ENCODE measurements at regions not wholly inside any gene's neighbourhood (a gene's known extent, or its start where the extent isn't known, plus 50 kb on each side); places are given as distances from the start of the nearest gene placed in this dataset.
"Not testable (repeated sequence)": the region's sequence is repeated elsewhere in the genome, so short reads cannot be mapped to it uniquely, and the experiment has no call there.

DNA sequence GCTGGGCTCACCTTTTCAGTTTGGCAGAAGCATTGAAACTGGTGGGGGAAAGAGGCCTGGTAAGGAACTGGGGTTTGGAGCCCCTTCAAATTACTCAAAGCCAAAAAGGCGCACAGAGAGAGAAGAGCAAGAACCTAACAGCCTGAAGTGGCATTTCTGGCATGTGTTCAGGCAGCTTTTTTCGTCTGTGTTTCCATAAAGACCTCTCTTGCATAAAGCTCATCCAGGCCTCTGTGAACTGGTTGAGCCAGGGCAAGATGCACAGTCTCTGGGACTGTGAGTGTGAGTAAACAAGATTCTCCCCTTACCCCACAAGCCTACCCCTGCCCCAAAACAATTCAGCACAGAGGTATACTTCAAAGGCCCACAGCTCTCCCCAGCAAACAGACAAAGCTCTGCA is 167.8 kb downstream of the QRSL1 start:
- DNase-seq, result no peak

DNA sequence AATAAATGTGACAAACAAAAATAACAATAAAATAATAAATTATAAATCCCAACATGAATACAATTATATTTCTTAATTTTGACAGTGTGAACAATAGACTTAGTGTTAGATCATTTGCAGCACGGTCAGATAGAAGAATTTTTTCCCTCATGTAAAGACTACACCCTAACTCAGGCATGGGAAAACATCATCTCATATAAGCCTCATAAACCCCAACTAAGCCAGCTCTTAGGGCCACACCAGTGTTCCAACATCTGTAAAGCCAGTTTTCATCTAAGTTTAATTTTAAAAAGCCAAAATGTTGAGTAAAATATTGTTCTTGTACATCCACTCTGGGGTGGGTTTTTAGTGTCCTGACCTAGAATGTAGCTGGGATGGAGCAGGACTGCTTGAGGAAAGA is 167.4 kb downstream of the QRSL1 start:
- DNase-seq, result no peak

DNA sequence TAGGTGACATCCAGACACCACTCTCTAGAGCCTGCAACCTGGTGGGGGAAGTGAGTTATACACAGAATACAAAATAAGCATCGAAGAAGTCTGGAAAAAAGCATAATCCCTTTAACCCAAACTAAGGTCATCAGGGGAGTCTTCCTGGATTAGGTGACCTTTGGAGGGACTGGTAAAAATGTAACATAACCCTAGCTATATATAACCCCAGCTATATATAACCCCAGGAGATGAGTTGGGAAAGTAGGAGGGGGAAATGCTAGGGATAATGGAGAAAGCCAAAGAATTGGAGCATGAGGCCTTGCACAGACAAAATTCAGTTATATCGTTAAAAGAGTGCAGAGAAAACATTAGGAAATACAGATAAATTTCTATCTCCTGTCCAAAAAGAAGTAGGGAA is 164.8 kb downstream of the QRSL1 start:
- DNase-seq, result no peak

DNA sequence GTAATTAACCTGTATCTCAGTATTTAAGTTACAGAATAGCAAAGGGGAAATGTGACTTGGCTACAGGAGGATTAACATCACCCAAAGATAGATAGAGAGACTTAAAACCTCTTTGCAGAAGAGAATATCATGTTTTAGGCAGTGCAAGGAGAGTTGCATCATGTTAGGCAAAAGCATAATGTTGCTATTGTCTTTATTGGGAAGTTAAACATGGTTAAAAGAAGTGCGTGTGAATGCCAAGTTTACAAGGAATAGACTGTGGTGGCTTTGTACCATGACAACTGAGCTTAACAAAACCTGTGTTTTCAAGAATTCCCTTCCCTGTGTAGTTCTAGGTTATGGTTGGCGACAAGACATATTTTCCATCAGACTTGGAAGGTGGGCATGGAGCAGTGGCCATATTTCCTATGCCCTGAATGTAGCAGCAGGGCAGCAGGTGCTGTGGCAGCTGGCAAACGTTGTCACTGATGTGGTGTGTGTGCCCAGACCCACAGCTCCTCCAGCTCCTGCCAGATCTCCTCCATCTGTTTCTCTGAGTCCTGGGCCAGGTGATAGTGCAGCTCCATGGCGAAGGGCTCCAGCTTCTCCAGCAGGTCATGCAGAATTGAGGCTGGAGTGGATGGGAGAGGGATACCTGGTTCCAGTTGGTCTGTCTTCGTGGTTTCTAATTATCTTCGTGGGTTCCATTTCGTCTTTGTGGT is 163.3 kb downstream of the QRSL1 start:
- DNase-seq, result no peak

DNA sequence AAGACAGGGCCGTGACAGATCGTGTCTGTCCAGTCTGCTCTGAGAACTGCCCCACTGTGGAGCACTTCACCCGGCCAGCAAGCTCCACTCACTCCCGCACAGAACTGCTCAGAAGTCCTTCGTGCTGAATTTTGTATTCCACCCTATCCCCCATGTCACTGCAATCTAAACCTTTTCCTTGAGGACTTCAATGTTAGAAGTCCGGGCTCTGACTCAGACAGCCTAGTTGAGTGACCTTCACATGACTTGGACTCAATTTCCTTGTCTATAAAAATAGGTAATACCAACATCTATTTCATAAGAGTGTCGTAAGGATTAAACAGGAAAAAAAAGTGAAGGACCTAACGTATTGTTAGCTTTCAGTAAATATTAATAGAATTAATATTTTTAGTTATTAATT is 161.6 kb downstream of the QRSL1 start:
- DNase-seq, result no peak

DNA sequence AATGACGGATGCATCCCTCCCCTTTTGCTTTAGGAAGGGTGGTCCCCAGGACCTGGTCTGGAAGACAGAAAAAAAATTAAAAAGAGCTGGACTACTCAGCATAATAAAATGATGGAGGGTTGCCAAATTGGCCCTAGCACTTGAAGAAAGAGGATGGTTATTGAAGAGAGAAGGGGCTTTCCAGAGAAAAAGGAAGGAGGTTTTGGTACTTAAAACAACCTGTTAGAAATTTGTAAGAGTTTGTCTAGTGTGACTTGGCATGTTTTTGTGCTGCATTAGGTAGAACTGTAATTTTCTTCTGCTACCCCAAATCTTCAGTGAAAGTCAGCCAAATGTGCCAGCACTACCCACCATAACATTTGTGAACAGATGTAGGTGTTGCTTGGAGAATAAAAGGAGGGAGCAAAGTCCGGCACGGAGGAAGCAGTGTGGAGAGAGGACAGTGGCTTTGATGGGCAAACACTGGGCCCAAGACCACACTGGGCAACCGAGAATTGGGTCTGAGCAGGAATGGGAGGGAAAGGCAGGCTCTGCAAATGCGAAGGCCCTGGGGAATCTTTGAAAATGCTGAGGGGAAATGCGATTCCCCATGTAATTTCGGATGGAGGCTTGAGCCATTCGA is 160.9 kb downstream of the QRSL1 start:
- DNase-seq, result no peak

DNA sequence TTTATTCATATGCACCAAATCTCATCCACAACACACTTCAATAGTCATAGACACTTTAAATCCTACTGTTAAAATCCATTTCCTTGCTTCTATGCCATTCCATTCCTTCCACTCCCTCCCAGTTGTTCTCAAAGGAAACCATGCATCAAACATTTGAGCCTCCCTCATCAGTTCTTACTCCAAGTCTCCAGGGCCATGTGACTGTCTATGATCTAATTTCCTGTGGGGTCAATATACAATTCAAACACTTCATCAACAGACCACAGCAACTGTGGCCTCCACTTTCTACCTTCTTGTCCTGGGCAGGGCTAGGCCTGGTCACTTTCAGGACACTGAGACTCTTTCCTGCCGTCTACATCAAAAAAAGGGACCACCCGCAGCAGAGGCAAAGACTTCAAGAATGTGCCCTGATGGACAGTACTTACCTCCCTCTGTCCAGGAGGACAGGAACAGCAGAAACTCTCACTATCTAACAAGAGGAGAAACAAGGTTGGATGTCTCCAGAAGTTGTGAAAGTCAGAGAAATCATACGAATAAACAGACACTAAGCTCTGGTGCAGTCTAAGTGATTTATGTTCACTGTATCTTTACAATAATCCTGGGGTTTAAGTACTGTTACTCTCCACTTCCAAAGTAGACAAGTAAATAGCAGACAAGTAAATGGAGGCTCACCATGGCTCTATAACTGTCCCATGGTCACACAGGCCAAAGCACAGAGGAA is 160.2 kb downstream of the QRSL1 start:
- DNase-seq, result no peak

DNA sequence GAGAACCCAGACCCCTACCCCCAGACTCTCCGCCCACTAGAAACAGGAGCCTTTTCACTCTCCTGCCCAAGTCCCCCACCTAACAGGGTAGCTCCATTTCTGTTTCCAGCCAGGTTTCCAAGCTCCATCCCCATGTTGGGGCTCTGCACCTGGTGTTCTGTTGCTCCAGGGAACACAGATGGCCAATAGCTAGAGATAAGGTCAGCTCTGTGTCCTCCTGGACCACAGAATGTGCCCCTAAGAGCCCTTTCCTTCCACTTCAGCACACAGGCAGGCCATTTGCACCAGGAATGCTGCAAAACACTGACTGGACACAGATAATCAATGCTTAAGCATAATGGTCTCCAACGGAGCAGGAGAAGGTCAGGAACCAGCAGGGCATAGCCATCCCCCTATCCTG is 159.4 kb downstream of the QRSL1 start:
- DNase-seq, result no peak

DNA sequence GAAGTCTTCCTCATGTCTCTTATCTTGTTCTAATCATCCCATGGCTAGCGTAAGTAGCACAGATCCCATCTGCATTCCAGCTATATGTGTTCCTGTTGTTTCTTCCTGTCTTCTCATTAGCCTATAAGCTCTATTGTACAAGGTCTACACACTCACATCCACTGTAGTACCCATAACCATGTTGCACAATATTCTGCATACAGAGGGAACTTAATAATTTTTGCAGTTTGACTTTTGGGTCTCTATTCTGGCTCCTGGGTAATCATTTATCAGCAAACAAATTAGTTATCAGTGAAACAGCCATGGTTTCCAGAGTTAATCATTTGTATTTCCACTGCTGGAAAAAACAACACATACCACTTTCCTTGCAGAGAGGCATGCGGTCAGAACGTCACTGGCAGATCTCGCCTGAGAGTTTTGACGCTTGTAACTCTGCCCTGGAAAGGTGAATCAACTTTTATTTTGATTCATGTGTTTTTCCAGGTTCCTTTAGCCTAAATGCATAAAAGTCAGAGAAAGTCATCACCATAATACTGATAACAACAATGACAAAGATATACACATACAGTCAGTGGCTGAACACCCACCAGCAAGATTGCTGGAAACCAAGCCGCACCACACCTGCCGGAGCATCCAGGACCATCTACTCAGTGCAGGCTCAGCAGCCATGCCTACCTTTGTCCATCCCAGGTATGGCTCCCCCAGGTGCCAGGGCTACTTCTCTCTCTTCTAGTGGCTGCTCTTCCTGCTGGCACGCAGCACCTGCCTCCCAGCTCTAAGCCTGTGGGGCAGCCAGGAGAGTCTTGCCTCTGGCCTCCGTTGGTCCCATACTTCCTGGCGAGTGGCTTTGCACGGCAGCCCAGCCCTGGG is 158.2 kb downstream of the QRSL1 start:
- DNase-seq, result no peak

DNA sequence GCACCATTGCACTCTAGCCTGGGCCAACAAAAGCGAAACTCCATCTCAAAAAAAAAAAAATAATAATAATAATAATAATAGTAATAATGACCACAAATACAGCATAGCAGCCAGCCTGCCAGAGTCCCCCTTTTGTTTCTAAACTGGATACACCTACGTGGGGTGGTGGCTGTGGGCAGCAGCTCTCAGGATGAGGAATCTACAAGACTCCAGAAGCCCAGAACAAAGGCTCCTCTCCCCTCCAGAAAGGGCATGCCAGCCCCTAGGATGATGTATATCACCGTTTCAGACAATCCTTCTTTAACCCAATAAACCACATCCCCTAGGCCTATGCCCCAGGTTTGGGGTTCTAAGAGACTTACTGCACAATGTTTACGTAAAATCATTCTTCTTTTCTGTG is 155.9 kb downstream of the QRSL1 start:
- DNase-seq, result no peak

DNA sequence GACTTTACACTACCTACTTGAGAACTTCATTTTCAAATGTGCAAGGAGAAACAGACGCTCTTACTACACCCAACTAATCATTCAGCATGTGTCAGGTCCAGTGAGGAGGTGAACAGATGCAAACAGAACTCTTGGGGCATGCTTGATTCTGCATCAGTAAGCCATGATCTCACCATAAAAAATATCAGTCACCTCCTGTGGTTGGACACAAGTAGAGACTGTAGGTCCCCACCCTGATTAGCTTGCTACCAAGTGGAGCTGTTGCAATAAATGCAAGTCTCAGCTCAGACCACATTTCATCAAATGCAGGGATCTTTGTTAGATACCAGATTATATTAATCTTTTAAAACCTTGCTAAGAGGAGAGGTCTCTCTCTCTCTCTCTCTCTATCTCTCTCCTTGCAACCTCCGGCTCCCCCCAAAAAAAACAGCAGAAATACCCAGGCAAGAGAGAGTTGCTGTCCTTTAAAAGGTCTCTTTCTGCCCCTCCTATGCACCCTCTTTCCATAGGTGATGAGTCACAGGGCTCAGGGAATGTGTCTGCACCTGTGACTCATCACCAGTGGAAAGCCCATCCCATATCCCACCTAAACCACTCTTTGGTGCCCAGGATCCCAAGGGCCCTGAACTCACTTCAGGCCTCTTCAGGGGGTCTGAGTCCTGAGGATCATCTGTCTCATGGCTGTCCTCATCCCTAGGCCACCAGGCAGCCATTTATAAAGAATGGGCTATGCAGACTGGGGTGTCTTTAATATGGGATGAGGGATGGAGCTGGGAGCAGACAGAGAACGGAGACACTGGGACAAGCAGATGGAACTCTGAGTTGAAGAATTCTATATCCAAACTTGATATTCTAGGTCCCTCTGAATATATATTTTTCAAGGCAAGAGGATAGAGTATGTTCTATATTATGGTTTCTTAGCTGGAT is 154.5 kb downstream of the QRSL1 start:
- DNase-seq, result no peak

DNA sequence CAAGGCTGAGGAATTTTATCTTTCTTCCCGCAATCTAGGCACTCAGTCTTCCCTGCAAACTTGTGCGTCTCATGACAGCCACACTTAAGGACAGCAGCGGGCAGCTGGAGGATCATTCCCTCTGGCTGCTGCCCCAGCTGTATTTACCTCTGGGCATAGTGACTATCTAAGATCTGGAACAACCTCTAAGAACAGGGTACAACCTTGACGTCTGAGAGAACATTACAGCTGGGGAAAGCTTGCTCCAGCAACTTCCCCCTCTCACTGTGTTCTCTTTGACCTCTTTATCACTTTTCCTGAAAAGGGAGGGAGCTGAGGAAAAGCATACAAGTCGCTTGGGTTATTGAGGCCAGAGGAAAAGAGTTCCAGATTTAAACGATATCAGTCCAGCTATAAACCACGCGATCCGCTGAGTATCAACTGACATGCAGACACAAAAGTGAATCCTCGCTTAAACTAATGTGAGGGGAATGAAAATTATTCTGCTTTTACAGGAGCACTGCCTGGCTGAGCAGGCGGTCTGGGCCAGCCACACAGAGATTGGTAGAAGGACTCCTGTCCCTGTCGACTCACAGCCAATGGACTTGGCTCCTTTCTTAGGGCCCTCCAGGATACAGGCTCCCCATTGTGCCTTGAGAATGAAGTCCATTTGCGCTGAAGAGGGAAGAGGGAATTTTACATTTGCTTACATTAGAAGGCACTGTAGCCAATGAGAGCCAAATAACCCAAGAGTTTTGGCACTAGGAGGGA is 153.3 kb downstream of the QRSL1 start:
- no peak for DNase-seq

DNA sequence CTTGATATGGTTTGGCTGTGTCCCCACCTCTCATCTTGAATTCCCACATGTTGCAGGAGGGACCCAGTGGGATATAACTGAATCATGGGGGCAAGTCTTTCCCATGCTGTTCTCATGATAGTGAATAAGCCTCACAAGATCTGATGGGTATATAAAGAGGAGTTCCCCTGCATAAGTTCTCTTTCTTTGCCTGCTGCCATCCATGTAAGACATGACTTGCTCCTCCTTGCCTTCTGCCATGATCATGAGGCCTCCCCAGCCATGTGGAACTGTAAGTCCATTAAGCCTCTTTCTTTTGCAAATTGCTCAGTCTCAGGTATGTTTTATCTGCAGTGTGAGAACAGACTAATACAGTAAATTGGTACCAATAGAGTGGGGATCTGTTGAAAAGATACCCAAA is 150.2 kb downstream of the QRSL1 start:
- not testable (repeated sequence) for DNase-seq

DNA sequence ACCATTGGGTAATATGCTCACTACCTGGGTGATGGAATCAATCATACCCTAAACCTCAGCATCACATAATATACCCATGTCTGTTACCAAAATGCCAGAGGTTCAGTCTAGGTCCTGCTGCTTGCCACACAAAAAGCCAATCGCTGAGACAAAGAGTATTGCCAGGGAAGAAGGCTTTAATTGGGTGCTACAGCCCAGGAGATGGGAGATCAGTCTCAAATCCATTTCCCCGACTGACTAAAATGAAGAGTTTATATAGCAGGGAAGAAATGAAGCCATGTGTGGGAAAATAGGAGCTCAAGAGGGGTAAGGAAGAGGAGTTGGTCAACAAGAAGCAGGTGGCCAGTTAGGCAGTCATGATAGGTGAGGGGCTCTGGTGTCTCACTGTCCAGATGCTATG is 149.6 kb downstream of the QRSL1 start:
- no peak for DNase-seq

DNA sequence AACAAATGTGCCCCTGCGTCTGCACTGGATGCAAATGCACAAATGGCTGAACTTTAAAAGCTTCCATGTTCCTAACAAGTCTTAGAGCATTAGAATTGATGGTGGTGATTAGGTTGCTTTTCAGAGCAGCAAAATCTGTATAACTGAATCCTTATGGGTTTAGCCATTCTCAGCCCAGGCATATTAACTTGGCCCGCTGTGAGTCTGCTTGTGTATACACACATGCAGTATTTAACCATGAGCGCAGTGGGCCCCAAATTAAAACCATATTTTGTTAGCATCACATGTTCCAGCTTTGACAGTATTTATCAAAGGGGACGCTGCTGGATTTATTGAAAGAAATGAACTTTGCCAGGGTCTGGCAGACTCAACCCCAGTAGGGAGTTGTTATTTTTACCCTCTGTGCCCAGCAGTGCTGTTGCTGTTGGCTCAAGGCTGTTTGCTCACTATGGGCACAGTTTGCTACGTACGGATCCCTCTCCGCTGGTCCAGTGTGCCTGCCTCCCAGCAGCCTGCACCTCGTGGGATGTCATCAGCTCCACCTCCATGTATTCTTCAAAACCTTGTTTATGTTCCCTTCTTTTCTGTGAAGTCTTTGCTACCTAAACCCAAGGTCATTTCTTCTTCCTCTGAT is 144.7 kb downstream of the QRSL1 start:
- DNase-seq, result no peak

DNA sequence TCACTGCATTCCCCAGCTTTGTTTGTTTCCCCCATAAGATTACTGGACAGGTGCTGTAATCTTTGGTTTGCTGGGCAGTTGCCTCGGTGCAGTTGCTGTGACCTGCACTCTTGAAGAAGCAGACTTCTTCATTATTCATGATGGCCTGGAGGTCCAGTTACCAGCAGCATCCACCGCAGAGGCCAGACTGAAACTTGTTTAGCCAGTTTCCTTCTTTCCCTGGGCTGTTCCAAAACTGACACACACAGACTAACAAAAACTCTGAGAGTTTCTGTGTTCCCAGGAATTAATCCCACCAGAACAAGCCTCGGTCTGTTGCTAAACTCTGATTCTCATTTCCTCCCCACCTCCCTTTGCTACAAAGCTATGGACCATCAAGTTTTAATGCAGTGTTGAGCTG is 144.1 kb downstream of the QRSL1 start:
- DNase-seq, result no peak

DNA sequence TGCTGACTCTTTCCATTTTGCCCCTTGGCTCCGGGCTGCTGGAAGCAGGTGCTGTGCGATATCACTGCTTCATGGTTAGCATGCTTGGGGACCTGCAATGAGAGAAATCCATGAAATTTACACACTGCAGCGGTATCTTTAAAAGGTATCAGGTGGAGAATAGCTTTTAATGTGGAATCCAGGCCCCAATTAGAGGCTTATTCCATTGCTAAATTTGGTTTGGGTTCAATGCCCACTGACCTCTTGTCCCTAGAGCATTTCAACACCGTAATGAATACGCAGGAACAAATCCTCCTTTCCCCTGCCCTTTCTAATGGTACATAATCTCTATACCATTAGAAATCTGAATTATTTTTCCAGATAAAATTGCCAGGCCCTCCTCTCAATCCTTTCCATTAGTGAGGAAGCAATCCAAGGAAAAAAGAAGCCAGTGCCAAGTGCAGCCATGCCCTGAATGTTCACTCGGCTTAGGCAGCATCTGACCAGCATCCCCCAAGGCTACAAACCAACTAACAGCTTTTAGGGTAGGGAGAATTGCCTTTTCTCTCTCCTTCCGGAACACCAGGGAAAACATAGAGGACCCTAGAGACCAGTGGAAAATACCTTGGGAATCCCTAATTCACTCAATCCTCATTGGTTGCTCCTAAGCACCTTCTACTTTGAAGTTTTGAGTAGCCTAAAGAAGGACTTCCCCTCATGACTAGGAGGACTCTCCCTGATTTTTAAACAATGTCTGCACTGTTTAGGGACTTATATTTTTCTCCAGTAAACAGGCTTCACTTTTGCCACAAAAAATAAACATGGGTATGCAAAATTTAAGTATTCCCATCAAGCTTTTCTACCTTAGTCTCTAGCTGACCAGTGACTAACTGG is 143.1 kb downstream of the QRSL1 start:
- DNase-seq, result no peak

DNA sequence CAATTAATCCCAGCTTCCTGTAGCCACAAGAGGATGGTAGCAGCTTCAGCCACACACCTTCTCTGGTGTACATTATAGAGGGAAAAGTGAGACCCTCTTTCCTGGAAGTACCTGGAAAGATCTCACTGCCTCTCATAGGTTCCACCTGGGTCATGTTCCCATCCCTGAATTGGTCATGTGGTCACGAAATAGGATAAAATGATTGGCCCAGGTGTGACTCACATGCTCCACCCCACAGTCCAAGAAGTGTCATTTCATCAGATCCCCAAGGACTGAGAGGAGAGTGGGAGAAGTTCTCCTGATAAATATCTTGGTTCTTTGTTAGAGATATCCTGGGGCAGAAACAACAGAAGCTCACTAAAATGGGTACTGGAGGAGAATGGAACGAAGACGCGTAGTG is 142.4 kb downstream of the QRSL1 start:
- DNase-seq, result no peak

DNA sequence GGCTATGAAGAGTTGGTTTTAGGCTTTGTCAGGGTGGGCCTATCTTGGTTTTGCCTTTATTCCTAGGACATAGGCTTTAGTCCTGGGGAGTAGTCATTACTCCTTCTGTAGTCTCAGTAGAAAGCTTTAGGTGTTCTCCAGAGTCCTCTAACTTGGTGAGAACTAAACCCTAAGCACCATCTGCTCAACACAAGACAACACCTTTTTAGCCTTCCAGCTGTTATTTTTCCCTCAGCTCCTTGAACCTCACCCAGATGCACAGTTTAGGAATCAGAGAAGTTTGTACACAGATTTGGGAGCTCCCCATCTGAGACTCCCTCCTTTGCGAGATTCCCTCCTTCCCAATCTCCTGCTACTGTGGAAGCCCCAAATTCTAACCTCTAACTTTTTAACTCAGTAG is 141.3 kb downstream of the QRSL1 start:
- no peak for DNase-seq

DNA sequence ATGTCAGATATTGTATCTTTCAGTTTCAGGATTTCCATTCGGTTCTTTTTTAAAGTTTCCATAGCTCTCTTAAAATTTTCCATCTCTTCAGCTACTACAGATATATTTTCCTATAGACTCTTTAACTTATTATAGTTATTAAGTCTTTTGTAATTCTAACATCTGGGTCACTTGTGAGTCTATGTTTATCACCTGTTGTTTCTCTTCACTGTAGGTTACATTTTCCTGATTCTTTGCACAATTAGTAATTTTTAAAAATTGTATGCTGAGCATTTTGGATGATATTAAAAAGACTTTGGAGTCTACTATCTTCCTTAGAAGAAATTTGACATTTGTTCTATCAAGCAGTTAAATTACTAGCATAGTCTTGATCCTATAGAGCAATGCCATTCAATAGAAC is 140.7 kb downstream of the QRSL1 start:
- DNase-seq, result no peak

Data from NCI-H748 treated with DMSO at 0.1 percent for 48 hours (cell line).